ENCODE measurements at regions not wholly inside any gene's neighbourhood (a gene's known extent, or its start where the extent isn't known, plus 50 kb on each side); places are given as distances from the start of the nearest gene placed in this dataset.

DNA sequence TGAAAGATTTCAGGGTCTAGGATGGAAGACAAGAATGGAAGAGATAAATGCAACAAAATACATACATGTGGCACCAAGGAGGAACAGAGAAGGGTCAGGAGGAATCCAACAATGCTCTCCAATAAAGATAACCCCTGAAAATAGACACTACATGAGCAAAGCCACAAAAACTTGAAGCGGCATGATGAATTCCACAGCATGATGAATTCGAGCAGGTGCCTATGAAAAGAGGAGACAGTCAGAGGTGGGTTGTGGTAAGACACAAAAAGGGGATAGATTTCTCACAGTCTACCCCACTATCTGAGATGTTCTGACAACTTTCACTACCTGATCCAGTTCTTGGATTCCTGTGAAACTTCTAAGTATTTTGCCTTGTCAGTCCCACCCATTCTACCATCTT lies 81.5 kb upstream of the PAPPA start:
- TF ChIP-seq, protein P1, sequence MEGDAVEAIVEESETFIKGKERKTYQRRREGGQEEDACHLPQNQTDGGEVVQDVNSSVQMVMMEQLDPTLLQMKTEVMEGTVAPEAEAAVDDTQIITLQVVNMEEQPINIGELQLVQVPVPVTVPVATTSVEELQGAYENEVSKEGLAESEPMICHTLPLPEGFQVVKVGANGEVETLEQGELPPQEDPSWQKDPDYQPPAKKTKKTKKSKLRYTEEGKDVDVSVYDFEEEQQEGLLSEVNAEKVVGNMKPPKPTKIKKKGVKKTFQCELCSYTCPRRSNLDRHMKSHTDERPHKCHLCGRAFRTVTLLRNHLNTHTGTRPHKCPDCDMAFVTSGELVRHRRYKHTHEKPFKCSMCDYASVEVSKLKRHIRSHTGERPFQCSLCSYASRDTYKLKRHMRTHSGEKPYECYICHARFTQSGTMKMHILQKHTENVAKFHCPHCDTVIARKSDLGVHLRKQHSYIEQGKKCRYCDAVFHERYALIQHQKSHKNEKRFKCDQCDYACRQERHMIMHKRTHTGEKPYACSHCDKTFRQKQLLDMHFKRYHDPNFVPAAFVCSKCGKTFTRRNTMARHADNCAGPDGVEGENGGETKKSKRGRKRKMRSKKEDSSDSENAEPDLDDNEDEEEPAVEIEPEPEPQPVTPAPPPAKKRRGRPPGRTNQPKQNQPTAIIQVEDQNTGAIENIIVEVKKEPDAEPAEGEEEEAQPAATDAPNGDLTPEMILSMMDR (IDR thresholded peaks at IDR 0.05; ENCODE audit: low read depth, low read length, missing input control) = no peak
- TF ChIP-seq, protein P2, sequence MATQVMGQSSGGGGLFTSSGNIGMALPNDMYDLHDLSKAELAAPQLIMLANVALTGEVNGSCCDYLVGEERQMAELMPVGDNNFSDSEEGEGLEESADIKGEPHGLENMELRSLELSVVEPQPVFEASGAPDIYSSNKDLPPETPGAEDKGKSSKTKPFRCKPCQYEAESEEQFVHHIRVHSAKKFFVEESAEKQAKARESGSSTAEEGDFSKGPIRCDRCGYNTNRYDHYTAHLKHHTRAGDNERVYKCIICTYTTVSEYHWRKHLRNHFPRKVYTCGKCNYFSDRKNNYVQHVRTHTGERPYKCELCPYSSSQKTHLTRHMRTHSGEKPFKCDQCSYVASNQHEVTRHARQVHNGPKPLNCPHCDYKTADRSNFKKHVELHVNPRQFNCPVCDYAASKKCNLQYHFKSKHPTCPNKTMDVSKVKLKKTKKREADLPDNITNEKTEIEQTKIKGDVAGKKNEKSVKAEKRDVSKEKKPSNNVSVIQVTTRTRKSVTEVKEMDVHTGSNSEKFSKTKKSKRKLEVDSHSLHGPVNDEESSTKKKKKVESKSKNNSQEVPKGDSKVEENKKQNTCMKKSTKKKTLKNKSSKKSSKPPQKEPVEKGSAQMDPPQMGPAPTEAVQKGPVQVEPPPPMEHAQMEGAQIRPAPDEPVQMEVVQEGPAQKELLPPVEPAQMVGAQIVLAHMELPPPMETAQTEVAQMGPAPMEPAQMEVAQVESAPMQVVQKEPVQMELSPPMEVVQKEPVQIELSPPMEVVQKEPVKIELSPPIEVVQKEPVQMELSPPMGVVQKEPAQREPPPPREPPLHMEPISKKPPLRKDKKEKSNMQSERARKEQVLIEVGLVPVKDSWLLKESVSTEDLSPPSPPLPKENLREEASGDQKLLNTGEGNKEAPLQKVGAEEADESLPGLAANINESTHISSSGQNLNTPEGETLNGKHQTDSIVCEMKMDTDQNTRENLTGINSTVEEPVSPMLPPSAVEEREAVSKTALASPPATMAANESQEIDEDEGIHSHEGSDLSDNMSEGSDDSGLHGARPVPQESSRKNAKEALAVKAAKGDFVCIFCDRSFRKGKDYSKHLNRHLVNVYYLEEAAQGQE (IDR thresholded peaks at IDR 0.05) = no peak
- TF ChIP-seq NR2F2 (IDR thresholded peaks at IDR 0.05) (no peak), RAD21 (IDR thresholded peaks at IDR 0.05) (no peak), YY1 (IDR thresholded peaks at IDR 0.05) (no peak), GABPA (IDR thresholded peaks at IDR 0.05 in 1 of 2, conservative IDR thresholded peaks at IDR 0.05 in 1 of 2) (no peak), FOXA1 (IDR thresholded peaks at IDR 0.05) (no peak), JUND (IDR thresholded peaks at IDR 0.05) (no peak), HNF4A (conservative IDR thresholded peaks at IDR 0.05) (no peak)
- TF ChIP-seq, protein P3, sequence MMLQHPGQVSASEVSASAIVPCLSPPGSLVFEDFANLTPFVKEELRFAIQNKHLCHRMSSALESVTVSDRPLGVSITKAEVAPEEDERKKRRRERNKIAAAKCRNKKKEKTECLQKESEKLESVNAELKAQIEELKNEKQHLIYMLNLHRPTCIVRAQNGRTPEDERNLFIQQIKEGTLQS (IDR thresholded peaks at IDR 0.05) = no peak
- TF ChIP-seq, protein P4, sequence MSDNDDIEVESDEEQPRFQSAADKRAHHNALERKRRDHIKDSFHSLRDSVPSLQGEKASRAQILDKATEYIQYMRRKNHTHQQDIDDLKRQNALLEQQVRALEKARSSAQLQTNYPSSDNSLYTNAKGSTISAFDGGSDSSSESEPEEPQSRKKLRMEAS (IDR thresholded peaks at IDR 0.05) = no peak

Data from liver (tissue), 3 donors.